Osteoblast (primary cell): ENCODE measurements at regions not wholly inside any gene's neighbourhood (a gene's known extent, or its start where the extent isn't known, plus 50 kb on each side); places are given as distances from the start of the nearest gene placed in this dataset.

Experiments
- DNase-seq: peaks from one replicate; pipeline ENCODE4 v3.0.0; 2011; ENCODE audit warnings: low spot score, mixed read lengths; ENCODE audit not compliant: insufficient read length; ENCODE audit errors: missing footprints
- H2AFZ ChIP-seq: 2 replicates; pipeline ENCODE4 v1.6.0; 2011; ENCODE audit warnings: mild to moderate bottlenecking, low read length
- H3K27ac ChIP-seq: 2 replicates; pipeline ENCODE4 v1.5.1; 2011; ENCODE audit warnings: mild to moderate bottlenecking, low read depth, low read length, moderate library complexity
- H3K27me3 ChIP-seq: 2 replicates; pipeline ENCODE4 v1.6.0; 2012; ENCODE audit warnings: mild to moderate bottlenecking, control low read depth, inconsistent platforms, low read length, moderate library complexity; ENCODE audit not compliant: insufficient read depth
- H3K36me3 ChIP-seq: 2 replicates; pipeline ENCODE4 v1.5.1; 2011; ENCODE audit warnings: mild to moderate bottlenecking, low read length, control low read depth, moderate library complexity; ENCODE audit not compliant: insufficient read depth
- H3K4me1 ChIP-seq: 2 replicates; pipeline ENCODE4 v1.5.1; 2011; ENCODE audit warnings: mild to moderate bottlenecking, low read length, control low read depth, moderate library complexity; ENCODE audit not compliant: insufficient read depth
- H3K4me2 ChIP-seq: 2 replicates; pipeline ENCODE4 v1.6.0; 2011; ENCODE audit warnings: mild to moderate bottlenecking, low read length; ENCODE audit not compliant: insufficient read depth
- H3K4me3 ChIP-seq: fragments of 200-600 bp; sonication (generic); 3 replicates; pipeline ENCODE4 v1.5.1; 2012; ENCODE audit warnings: mild to moderate bottlenecking, low read length, inconsistent platforms; ENCODE audit not compliant: insufficient read depth
- H3K79me2 ChIP-seq: 2 replicates; pipeline ENCODE4 v1.6.0; 2012; ENCODE audit warnings: mild to moderate bottlenecking, low read length, control low read depth, inconsistent platforms; ENCODE audit not compliant: insufficient read depth
- H3K9me3 ChIP-seq: 2 replicates; pipeline ENCODE4 v1.5.1; 2011; ENCODE audit warnings: low read depth, low read length, control low read depth
- H4K20me1 ChIP-seq: 2 replicates; pipeline ENCODE4 v1.6.0; 2012; ENCODE audit warnings: mild to moderate bottlenecking, low read length, control low read depth; ENCODE audit not compliant: insufficient read depth
- CTCF ChIP-seq: IDR thresholded peaks from 2 replicates; pipeline ENCODE4 v1.5.1; 2011; ENCODE audit warnings: mild to moderate bottlenecking, low read depth, low read length, moderate library complexity; ENCODE audit errors: extremely low read depth

GRCh38 chr1:55825461-55825860, 610.3 kb upstream of the USP24 start:
- no peaks in the 10 kb centered on the region for H3K79me2 ChIP-seq
- no peak overlapping the region for H3K4me2 ChIP-seq
- H3K27ac ChIP-seq = no peak overlapping the region
- no peaks in the 10 kb centered on the region for H3K27me3 ChIP-seq
- TF ChIP-seq CTCF = no peak
- no peak overlapping the region for H3K4me3 ChIP-seq
- no peak overlapping the region for H2AFZ ChIP-seq
- H3K36me3 ChIP-seq = no peaks in the 10 kb centered on the region
- no peaks in the 10 kb centered on the region for H3K9me3 ChIP-seq
- H4K20me1 ChIP-seq = no peaks in the 10 kb centered on the region
- DNase-seq = no peak
- H3K4me1 ChIP-seq = peaks cover 14% of the 10 kb centered on the region

- Histone ChIP-seq H3K27ac (no peak overlapping the region), H3K9me3 (no peaks in the 10 kb centered on the region), H3K4me3 (no peak overlapping the region), H3K27me3 (no peaks in the 10 kb centered on the region), H3K4me2 (no peak overlapping the region), H3K4me1 (peaks cover 14% of the 10 kb centered on the region), H3K36me3 (no peaks in the 10 kb centered on the region), H4K20me1 (no peaks in the 10 kb centered on the region), H3K79me2 (no peaks in the 10 kb centered on the region), H2AFZ (no peak overlapping the region)
- no peak for DNase-seq
- no peak for TF ChIP-seq CTCF
Measured at GRCh38 chr1:55824251-55824640, 609.1 kb upstream of the USP24 start.

GRCh38 chr1:55823541-55824250, 608.5 kb upstream of the USP24 start:
- Histone ChIP-seq H3K79me2 (no peaks in the 10 kb centered on the region), H3K4me1 (peaks cover 14% of the 10 kb centered on the region), H3K9me3 (no peaks in the 10 kb centered on the region), H4K20me1 (no peaks in the 10 kb centered on the region), H3K4me3 (no peak overlapping the region), H2AFZ (no peak overlapping the region), H3K27ac (no peak overlapping the region), H3K4me2 (no peak overlapping the region), H3K27me3 (no peaks in the 10 kb centered on the region), H3K36me3 (no peaks in the 10 kb centered on the region)
- no peak for TF ChIP-seq CTCF
- peak; percentile 65 for DNase-seq

GRCh38 chr1:55822891-55823290, 607.7 kb upstream of the USP24 start:
- no peak for DNase-seq
- no peak overlapping the region for H3K27ac ChIP-seq
- H3K4me1 ChIP-seq = peaks cover 11% of the 10 kb centered on the region

More at GRCh38 chr1:55822891-55823290, 607.7 kb upstream of the USP24 start:
- H4K20me1 ChIP-seq = no peaks in the 10 kb centered on the region
- H3K79me2 ChIP-seq = no peaks in the 10 kb centered on the region
- no peaks in the 10 kb centered on the region for H3K27me3 ChIP-seq
- no peaks in the 10 kb centered on the region for H3K9me3 ChIP-seq
- no peak for TF ChIP-seq CTCF
- no peak overlapping the region for H2AFZ ChIP-seq
- no peaks in the 10 kb centered on the region for H3K36me3 ChIP-seq
- H3K4me3 ChIP-seq = no peak overlapping the region
- H3K4me2 ChIP-seq = no peak overlapping the region
